Cardiac fibroblast (primary cell): ENCODE measurements at regions not wholly inside any gene's neighbourhood (a gene's known extent, or its start where the extent isn't known, plus 50 kb on each side); places are given as distances from the start of the nearest gene placed in this dataset.

ENCODE experiments used
- DNase-seq, 2 donors: peaks; one replicate each; pipeline versions ENCODE4 v3.0.0 to v3.0.0-alpha.2; 2010; ENCODE audit warnings: low read depth in 2 of 2
- H3K4me3 ChIP-seq, 2 donors: replicated peaks in 1 of 2; 1 replicate in 1 of 2; 2 replicates in 1 of 2; pipeline ENCODE4 v1.5.1; 2011; ENCODE audit warnings: low read depth in 2 of 2, low read length in 2 of 2, mild to moderate bottlenecking in 2 of 2, moderate library complexity in 1 of 2
- TF ChIP-seq, protein P1 (sequence below): IDR thresholded peaks from one replicate; pipeline ENCODE4 v1.5.1; 2011; ENCODE audit warnings: low read depth, mild to moderate bottlenecking, low read length, inconsistent platforms

DNA sequence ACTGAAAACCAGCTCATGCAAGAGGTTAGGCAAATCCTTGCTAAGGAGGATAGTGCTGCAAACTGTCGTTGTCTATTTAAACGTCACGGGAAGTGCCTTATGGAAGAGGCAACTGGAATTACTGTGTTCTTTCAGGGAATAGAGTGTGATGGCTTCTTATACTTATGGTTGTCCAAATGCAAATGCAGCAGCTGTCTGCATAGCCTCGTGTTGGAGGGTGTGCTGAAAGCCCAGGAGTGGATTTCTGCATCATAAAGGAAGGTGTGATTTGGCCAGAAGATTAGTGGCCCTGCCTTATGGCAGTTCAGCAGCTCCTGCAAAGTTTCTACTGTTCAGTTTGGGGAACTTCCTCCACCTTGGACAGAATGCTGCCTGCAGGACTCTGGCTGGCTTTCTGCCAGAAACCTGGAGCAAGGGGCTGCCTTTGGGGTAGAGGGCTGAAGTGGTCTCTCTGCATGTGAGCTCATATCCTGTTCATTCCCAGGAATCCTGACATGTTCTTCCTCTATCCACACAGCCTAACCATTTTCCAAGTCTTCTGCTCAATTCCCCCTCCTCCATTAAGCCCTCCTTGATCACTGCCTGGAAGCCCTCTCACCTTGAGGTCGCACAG, 321.2 kb upstream of the CXCR4 start:
- TF ChIP-seq, protein P1, sequence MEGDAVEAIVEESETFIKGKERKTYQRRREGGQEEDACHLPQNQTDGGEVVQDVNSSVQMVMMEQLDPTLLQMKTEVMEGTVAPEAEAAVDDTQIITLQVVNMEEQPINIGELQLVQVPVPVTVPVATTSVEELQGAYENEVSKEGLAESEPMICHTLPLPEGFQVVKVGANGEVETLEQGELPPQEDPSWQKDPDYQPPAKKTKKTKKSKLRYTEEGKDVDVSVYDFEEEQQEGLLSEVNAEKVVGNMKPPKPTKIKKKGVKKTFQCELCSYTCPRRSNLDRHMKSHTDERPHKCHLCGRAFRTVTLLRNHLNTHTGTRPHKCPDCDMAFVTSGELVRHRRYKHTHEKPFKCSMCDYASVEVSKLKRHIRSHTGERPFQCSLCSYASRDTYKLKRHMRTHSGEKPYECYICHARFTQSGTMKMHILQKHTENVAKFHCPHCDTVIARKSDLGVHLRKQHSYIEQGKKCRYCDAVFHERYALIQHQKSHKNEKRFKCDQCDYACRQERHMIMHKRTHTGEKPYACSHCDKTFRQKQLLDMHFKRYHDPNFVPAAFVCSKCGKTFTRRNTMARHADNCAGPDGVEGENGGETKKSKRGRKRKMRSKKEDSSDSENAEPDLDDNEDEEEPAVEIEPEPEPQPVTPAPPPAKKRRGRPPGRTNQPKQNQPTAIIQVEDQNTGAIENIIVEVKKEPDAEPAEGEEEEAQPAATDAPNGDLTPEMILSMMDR = no peak
- DNase-seq = no peak
- H3K4me3 ChIP-seq = no peak overlapping the region

DNA sequence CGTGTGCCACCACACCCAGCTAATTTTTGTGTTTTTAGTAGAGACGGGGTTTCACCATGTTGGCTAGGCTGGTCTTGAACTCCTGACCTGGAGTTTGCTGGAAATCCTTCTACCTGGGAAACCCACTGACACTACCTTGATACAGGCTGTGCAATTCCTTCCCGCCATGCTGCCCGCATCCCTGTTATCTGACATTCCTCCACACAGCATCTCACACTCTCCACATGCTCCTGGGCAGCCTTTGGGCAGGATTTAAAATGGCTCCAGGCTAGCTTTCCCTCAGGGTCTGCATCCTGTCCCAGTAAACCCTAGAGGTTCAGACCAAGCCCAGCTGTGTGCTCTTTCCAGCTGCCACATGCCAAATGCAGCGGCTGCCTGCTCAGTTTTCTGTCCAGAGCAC, 319.5 kb upstream of the CXCR4 start:
- H3K4me3 ChIP-seq = no peak overlapping the region
- DNase-seq = no peak
- TF ChIP-seq, protein P1 = no peak

DNA sequence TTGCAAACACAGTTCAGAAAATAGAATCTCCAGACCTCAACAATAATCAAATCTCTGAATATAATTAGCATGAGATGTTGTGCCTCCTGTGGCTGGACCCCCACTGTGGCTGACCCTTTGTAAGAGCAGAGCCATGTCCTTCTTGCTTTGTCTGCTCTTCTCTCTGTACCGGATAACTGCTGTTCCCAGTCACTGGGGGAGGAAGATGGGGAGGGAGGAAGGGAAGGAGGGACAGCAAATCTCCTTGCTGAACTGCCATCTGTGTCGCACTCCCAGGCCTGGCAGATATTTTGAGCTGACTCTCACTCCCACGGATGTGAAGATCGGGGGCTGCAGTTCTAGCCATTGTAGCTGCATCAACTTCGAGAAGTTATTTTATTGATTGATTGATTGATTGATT, 319.0 kb upstream of the CXCR4 start:
- TF ChIP-seq, protein P1 = no peak
- no peak overlapping the region for H3K4me3 ChIP-seq

DNA sequence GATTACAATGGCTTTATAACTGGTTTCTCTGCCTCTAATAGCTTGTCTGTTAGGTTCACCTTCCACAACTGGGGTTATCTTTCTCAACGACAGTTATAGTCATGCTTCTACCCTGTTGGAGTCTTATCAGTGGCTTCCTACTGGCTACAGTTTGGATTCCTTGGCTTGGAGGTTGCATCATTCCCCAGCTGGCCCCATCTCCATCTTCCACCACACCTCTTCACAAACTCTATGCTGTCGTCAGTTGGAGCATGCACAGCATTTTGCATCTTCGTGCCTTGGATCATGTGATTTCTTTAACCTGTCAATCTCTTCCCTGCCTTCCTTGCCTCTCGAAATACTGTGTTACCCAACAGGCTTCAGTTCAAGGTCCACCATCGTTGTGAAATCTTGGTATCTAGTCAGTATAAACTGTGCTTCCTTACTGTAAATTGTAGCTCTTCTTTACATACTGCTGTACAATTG, 316.3 kb upstream of the CXCR4 start:
- DNase-seq = no peak
- H3K4me3 ChIP-seq = no peak overlapping the region
- TF ChIP-seq, protein P1 = no peak

More for the DNA sequence above, 319.0 kb upstream of the CXCR4 start:
- no peak for DNase-seq

DNA sequence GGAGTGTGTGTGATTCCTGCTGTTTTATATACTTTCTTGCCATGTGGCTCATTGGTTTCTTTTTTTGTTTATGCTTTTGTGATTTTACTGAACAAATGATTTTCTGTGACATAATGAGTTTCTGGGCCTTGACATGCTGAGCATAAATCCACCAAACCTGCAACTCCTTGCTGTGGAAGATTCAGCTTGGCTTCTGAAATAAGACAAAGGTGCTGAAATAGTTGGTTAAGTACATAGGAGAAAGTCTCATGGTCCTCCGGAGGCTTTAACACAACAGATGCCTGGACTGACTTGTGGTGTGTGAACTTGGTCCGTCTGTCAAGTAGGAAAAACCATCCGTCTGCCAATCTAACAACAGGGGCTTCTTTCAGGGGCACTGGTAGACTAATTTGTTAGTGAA, 315.3 kb upstream of the CXCR4 start:
- TF ChIP-seq, protein P1 = no peak
- no peak for DNase-seq
- no peak overlapping the region for H3K4me3 ChIP-seq

DNA sequence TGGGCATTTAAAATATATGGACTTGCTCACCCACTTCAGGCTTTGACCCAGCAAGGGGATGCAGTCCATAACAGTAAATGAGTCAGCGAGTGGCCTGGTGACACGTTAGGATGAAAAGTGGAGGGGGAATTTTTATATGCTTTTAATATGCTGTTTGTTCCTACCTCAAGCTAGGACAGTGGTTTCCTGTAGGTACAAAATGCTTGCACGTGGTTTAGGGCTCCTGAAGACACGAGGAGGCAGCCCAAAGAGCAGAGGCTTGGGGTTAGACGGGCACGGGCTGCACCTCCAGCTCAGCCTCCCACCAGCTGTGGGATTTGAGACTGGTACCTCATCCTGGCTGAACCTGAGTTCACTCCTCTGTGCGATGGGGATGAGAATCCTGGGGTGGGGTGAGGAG, 306.2 kb upstream of the CXCR4 start:
- no peak overlapping the region for H3K4me3 ChIP-seq
- TF ChIP-seq, protein P1 = no peak
- no peak for DNase-seq

DNA sequence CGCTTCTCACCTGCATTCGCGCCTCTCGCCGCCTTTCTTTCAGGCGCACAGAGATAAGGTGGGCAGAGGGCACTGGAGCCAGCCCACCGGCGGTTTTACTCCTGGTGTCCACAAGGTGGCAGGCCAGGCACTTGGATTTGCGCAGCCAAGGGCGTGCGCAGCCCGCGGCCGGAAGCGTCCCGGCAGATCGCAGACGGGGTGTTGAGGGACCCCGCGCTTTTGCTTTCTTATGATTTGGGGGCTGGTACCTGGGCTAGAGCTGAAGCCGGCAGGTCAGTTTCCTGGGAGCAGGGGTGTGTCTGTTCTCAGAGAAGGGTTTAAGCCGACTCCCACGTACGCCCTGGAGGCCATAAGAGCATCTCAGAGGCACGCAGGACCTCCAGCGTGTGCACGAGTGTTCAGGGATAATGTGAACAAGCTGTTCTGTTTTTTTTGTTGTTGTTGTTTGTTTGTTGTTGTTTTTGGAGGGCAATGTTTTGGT, 305.6 kb upstream of the CXCR4 start:
- TF ChIP-seq, protein P1 = peak; percentile 88
- peak overlapping the region; percentile 49 to 50 for H3K4me3 ChIP-seq
- DNase-seq = peak; percentile 63 to 66
